Mucosa of rectum (tissue), 2 donors: ENCODE measurements at regions not wholly inside any gene's neighbourhood (a gene's known extent, or its start where the extent isn't known, plus 50 kb on each side); places are given as distances from the start of the nearest gene placed in this dataset.
"Not testable (repeated sequence)": the region's sequence is repeated elsewhere in the genome, so short reads cannot be mapped to it uniquely, and the experiment has no call there.

Experiments used
- H3K27ac ChIP-seq, 2 donors: one replicate each; pipeline ENCODE4 v1.7.0; 2013; ENCODE audit warnings: inconsistent platforms in 2 of 2, low read depth in 2 of 2, low read length in 2 of 2
- H3K27me3 ChIP-seq, 2 donors: one replicate each; pipeline ENCODE4 v1.7.0; 2013; ENCODE audit warnings: low read length in 2 of 2; ENCODE audit not compliant: control insufficient read depth in 2 of 2, insufficient read depth in 2 of 2
- H3K36me3 ChIP-seq, 2 donors: one replicate each; pipeline ENCODE4 v1.7.0; 2013; ENCODE audit warnings: low read length in 2 of 2; ENCODE audit not compliant: control insufficient read depth in 2 of 2, insufficient read depth in 2 of 2
- H3K4me1 ChIP-seq, 2 donors: one replicate each; pipeline ENCODE4 v1.7.0; 2013; ENCODE audit warnings: low read length in 2 of 2, mild to moderate bottlenecking in 1 of 2; ENCODE audit not compliant: control insufficient read depth in 2 of 2, insufficient read depth in 2 of 2
- H3K4me3 ChIP-seq, 2 donors: one replicate each; pipeline ENCODE4 v1.7.0; 2013; ENCODE audit warnings: low read length in 2 of 2
- H3K9ac ChIP-seq, 2 donors: one replicate each; pipeline ENCODE4 v1.7.0; 2013; ENCODE audit warnings: low read length in 2 of 2, low read depth in 1 of 2, mild to moderate bottlenecking in 1 of 2
- H3K9me3 ChIP-seq, 2 donors: one replicate each; pipeline ENCODE4 v1.7.0; 2013; ENCODE audit warnings: low read length in 2 of 2; ENCODE audit not compliant: control insufficient read depth in 2 of 2
- donor health status: healthy.
- donor health status: Normal muscosa, but diverticular disease.

GRCh38 chr12:24649209-24649608, 299.7 kb downstream of the BCAT1 start:
- no peak overlapping the region for H3K9ac ChIP-seq
- peaks cover 0 to 2% of the 10 kb centered on the region in 2 donors for H3K9me3 ChIP-seq
- no peak overlapping the region for H3K4me3 ChIP-seq
- no peaks in the 10 kb centered on the region for H3K4me1 ChIP-seq
- H3K27me3 ChIP-seq: no peaks in the 10 kb centered on the region
- H3K36me3 ChIP-seq: no peaks in the 10 kb centered on the region
- no peak overlapping the region for H3K27ac ChIP-seq

GRCh38 chr12:24645254-24645653, 303.6 kb downstream of the BCAT1 start:
- no peak overlapping the region for H3K9ac ChIP-seq
- no peaks in the 10 kb centered on the region for H3K36me3 ChIP-seq
- no peaks in the 10 kb centered on the region for H3K9me3 ChIP-seq
- no peaks in the 10 kb centered on the region for H3K4me1 ChIP-seq
- no peaks in the 10 kb centered on the region for H3K27me3 ChIP-seq
- no peak overlapping the region for H3K4me3 ChIP-seq
- H3K27ac ChIP-seq: no peak overlapping the region

- Histone ChIP-seq H3K9me3 (no peaks in the 10 kb centered on the region), H3K4me1 (no peaks in the 10 kb centered on the region), H3K9ac (no peak overlapping the region), H3K36me3 (no peaks in the 10 kb centered on the region), H3K4me3 (no peak overlapping the region), H3K27ac (no peak overlapping the region), H3K27me3 (no peaks in the 10 kb centered on the region)
Observed at GRCh38 chr12:24643120-24644119, 305.5 kb downstream of the BCAT1 start.

- no peaks in the 10 kb centered on the region for H3K27me3 ChIP-seq
- H3K9ac ChIP-seq: no peak overlapping the region
- H3K4me1 ChIP-seq: no peaks in the 10 kb centered on the region
- H3K9me3 ChIP-seq: no peaks in the 10 kb centered on the region
- no peaks in the 10 kb centered on the region for H3K36me3 ChIP-seq
- H3K4me3 ChIP-seq: no peak overlapping the region
- no peak overlapping the region for H3K27ac ChIP-seq
Observed at GRCh38 chr12:24639641-24640040, 309.3 kb downstream of the BCAT1 start.

GRCh38 chr12:24632466-24632865, 316.4 kb downstream of the BCAT1 start:
- no peak overlapping the region for H3K27ac ChIP-seq
- no peaks in the 10 kb centered on the region for H3K36me3 ChIP-seq
- no peak overlapping the region for H3K4me3 ChIP-seq
- no peaks in the 10 kb centered on the region for H3K27me3 ChIP-seq
- H3K9ac ChIP-seq: no peak overlapping the region
- no peaks in the 10 kb centered on the region for H3K9me3 ChIP-seq
- no peaks in the 10 kb centered on the region for H3K4me1 ChIP-seq

GRCh38 chr12:24631676-24632426, 317.1 kb downstream of the BCAT1 start:
- Histone ChIP-seq H3K4me3 (no peak overlapping the region), H3K9ac (no peak overlapping the region), H3K9me3 (no peaks in the 10 kb centered on the region), H3K27ac (no peak overlapping the region), H3K4me1 (no peaks in the 10 kb centered on the region), H3K27me3 (no peaks in the 10 kb centered on the region), H3K36me3 (no peaks in the 10 kb centered on the region)

- H3K27me3 ChIP-seq: no peaks in the 10 kb centered on the region
- H3K4me3 ChIP-seq: no peak overlapping the region
- no peak overlapping the region for H3K27ac ChIP-seq
- H3K36me3 ChIP-seq: no peaks in the 10 kb centered on the region
- no peaks in the 10 kb centered on the region for H3K4me1 ChIP-seq
- H3K9ac ChIP-seq: no peak overlapping the region
- H3K9me3 ChIP-seq: no peaks in the 10 kb centered on the region
Observed at GRCh38 chr12:24630856-24631255, 318.0 kb downstream of the BCAT1 start.

GRCh38 chr12:24630446-24630845, 318.5 kb downstream of the BCAT1 start:
- H3K27me3 ChIP-seq: no peaks in the 10 kb centered on the region
- no peak overlapping the region for H3K27ac ChIP-seq
- no peaks in the 10 kb centered on the region for H3K36me3 ChIP-seq
- no peaks in the 10 kb centered on the region for H3K9me3 ChIP-seq
- H3K4me3 ChIP-seq: no peak overlapping the region
- no peak overlapping the region for H3K9ac ChIP-seq
- H3K4me1 ChIP-seq: no peaks in the 10 kb centered on the region

GRCh38 chr12:24625103-24625502, 323.8 kb downstream of the BCAT1 start:
- Histone ChIP-seq H3K4me3 (no peak overlapping the region), H3K27me3 (no peaks in the 10 kb centered on the region), H3K4me1 (no peaks in the 10 kb centered on the region), H3K27ac (no peak overlapping the region), H3K36me3 (no peaks in the 10 kb centered on the region), H3K9ac (no peak overlapping the region), H3K9me3 (no peaks in the 10 kb centered on the region)

- not testable (repeated sequence) for H3K27ac ChIP-seq, H3K27me3 ChIP-seq, H3K9me3 ChIP-seq, H3K9ac ChIP-seq, H3K36me3 ChIP-seq, H3K4me1 ChIP-seq, H3K4me3 ChIP-seq
Observed at GRCh38 chr12:24619954-24620353, 328.9 kb downstream of the BCAT1 start.
